Neural cell (in vitro differentiated cells): ENCODE measurements at regions not wholly inside any gene's neighbourhood (a gene's known extent, or its start where the extent isn't known, plus 50 kb on each side); places are given as distances from the start of the nearest gene placed in this dataset.

ENCODE experiments used
- POLR2AphosphoS5 ChIP-seq: IDR thresholded peaks from 2 replicates; pipeline ENCODE4 v1.6.1; 2012
- RAD21 ChIP-seq: fragments of 450-650 bp; conservative IDR thresholded peaks from 2 replicates; pipeline ENCODE4 v1.6.1; 2014; ENCODE audit warnings: antibody characterized with exemption, mild to moderate bottlenecking, moderate library complexity
- TF ChIP-seq, protein P1 (sequence below): fragments of 450-650 bp; IDR thresholded peaks from 2 replicates; pipeline ENCODE4 v1.5.1; 2014; ENCODE audit warnings: antibody characterized with exemption, mild to moderate bottlenecking, moderate library complexity; ENCODE audit not compliant: poor library complexity, severe bottlenecking

- TF ChIP-seq, protein P1, sequence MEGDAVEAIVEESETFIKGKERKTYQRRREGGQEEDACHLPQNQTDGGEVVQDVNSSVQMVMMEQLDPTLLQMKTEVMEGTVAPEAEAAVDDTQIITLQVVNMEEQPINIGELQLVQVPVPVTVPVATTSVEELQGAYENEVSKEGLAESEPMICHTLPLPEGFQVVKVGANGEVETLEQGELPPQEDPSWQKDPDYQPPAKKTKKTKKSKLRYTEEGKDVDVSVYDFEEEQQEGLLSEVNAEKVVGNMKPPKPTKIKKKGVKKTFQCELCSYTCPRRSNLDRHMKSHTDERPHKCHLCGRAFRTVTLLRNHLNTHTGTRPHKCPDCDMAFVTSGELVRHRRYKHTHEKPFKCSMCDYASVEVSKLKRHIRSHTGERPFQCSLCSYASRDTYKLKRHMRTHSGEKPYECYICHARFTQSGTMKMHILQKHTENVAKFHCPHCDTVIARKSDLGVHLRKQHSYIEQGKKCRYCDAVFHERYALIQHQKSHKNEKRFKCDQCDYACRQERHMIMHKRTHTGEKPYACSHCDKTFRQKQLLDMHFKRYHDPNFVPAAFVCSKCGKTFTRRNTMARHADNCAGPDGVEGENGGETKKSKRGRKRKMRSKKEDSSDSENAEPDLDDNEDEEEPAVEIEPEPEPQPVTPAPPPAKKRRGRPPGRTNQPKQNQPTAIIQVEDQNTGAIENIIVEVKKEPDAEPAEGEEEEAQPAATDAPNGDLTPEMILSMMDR: no peak
- TF ChIP-seq POLR2AphosphoS5 (no peak), RAD21 (no peak)
Measured at GRCh38 chr11:28833169-28833568, 725.0 kb downstream of the METTL15 start.
